HG03575 (cell line): ENCODE measurements at regions not wholly inside any gene's neighbourhood (a gene's known extent, or its start where the extent isn't known, plus 50 kb on each side); places are given as distances from the start of the nearest gene placed in this dataset.

Experiments
- ATAC-seq: cut with Tn5 transposase; IDR thresholded peaks from one replicate; pipeline ENCODE4 v1.9.1; 2021; ENCODE audit not compliant: unreplicated experiment, insufficient number of reproducible peaks, low FRiP score; ENCODE audit errors: extremely low read depth

DNA sequence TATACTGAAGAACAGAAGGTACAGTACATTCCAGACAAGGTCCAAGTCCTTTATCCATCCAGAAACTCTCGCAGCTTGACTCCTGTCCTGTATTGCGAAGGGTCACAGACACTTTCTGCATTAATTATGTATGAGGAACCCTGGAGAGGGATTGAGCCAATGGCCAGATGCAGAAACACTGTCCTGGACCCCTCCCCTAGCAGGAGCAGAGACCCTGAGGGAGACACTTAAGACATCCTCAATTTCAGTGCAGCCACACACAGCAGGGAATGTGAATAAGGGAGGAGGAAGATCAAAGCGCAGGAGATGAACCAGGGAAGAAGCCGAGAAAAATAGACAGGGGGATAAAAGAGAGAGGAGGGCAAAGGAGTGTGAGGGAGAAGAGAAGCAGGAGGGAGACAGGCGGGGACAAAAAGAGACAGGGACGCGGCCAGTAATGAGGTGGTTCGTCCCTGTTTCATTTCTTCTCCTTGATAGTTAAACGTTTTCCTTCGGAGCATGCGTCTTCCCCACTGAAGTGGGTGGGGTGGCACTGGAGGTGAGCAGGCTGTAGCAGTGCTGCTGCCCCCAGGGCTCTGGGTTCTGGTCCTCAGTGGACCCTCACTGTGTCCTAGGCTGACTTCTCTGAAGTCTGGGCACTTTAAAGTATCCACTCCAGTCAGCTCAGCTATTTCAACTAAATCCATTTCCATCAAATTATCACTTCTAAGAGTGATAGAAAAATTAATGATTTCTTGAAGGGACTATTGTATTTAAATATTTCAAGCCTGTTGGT, 356.4 kb upstream of the NOCT start:
- ATAC-seq: no peak

- ATAC-seq: no peak
These were observed 357.1 kb upstream of the NOCT start for GRCh38 chr4:138658518-138658917.

DNA sequence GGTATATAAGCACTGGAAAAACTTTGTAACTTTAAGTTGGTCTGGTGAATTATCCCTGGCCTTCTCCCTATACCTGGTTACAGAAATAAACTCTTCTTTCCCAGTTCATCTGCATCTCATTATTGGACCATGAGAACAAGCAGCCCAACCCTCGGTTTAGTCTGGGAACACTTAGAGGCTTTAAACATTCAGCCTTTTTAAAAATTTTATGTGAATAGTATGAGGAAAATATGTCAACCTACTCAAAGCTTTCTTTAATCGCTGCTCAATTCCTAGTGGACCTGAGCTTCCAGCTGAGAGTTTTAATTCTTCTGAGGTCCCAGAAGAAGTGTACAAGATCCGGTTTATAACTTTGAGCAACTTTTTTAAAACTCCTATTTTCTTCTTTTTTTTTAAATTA, 358.6 kb upstream of the NOCT start:
- ATAC-seq: no peak

GRCh38 chr4:138655985-138656384, 359.6 kb upstream of the NOCT start:
- no peak for ATAC-seq

GRCh38 chr4:138655286-138655685, 360.3 kb upstream of the NOCT start:
- no peak for ATAC-seq

GRCh38 chr4:138650929-138651448, 364.6 kb upstream of the NOCT start:
- ATAC-seq: no peak

DNA sequence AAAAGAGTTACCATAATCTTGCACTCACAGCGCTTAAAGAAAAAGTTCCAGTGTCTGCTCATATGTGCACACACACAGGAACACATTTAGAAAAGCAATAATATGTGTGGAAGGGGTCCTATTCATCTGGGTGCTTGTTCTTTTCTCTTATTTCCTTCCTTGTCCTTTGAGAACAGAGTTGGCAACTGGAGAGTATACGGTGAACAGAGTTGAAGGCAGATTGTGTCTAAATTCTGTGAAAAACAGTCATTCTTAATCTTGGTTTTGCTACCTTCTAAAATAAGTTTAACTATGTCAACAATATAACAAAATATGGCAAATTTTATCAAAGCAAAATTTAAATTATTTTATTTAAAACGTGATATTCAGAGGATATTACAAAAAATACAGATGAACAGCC, 365.1 kb upstream of the NOCT start:
- ATAC-seq: no peak

- ATAC-seq: no peak
These were observed 368.1 kb upstream of the NOCT start for GRCh38 chr4:138647433-138647832.

DNA sequence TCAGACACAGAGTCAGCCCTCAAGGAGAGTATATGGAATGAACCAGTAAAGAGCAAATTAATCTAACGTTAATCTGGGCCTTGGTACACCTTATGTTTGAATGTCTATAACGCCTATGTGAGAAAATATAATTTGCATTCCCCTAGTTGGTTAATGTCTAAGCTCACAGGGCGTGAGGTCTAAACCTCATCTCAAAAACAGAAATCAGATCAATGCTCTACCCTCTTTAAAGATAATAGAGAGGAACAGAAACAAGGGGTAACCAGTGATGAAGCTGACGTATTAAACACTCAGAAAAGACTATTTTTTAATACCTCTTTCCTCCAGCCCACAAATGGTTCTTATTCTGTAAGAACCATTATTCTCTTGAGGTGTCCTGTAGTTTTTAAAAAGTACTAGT, 369.2 kb upstream of the NOCT start:
- ATAC-seq: no peak

DNA sequence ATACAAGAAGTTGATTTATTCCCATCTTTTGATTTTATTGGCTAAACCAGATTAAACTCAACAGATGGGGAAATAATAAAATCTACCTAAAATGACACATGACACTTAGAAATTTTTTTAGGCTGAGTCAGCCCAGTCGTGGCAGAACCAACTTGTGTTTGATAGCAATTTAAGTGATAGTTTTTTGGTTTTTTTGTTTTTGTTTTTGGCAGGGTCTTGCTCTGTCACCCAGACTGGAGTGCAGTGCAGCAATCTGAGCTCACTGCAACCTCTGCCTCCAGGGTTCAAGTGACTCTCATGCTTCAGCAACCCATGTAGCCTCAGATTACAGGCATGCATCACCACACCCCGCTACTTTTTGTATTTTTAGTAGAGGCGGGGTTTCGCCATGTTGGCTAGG, 370.3 kb upstream of the NOCT start:
- no peak for ATAC-seq

DNA sequence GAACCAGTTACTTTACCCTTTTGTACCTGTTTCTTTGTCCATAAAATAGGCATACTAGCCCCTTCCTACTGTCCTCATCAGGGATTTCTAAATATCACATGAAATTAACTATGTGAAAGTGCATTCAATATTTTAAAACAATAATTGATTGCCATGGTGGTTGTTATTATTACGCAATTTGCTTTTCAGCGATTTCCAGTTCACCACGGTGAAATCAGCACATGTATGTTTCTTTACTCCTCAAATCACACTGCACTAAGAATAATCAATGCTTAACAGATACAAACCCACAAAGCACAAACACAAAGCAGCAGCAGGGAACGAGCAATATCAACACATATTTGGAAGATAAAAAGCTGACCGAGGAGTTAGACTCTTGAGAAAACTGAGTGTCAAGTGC, 371.3 kb upstream of the NOCT start:
- no peak for ATAC-seq

- ATAC-seq: no peak
These were observed 371.8 kb upstream of the NOCT start for GRCh38 chr4:138643827-138644226.

GRCh38 chr4:138639018-138639741, 376.4 kb upstream of the NOCT start:
- no peak for ATAC-seq

GRCh38 chr4:138636781-138637180, 378.8 kb upstream of the NOCT start:
- ATAC-seq: no peak

DNA sequence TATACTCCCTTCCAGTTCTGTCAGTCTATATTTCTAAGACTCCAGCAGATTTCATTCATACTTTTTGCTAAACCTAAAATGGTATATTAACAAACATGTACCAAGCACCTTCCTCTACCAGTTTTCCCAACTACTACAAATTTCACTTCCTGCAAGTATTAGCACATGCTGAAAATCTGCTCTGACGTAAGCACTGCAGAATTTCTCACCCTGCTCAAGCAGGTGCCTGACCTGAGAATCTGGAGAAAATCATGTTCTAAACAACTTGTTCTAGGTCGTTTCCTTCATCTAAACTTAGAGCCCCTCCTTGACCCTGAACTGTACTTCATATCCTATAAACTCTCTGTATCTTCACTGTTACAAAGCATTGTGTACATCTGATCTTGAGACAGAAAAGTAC, 380.7 kb upstream of the NOCT start:
- no peak for ATAC-seq

- no peak for ATAC-seq
These were observed 382.0 kb upstream of the NOCT start for GRCh38 chr4:138633580-138633904.

GRCh38 chr4:138632856-138633579, 382.6 kb upstream of the NOCT start:
- no peak for ATAC-seq

DNA sequence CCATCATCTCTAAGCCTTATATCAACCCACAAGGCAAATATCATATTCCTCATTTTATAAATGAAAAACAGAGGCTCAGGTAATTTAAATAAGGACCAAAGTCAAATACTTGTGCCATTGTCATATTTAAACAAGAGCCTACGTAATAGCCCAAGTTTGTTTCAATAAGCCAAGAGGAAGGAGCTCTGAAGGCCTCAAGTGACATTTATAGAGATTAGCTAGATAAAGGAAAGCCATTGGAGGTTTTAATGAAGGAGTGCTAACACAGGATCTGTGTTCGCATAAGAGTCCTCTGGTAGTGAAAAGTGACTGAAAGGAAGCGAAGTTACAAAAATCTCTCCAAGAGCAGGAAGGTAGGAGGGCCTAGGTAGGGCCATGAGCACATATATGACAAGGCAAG, 384.9 kb upstream of the NOCT start:
- no peak for ATAC-seq

DNA sequence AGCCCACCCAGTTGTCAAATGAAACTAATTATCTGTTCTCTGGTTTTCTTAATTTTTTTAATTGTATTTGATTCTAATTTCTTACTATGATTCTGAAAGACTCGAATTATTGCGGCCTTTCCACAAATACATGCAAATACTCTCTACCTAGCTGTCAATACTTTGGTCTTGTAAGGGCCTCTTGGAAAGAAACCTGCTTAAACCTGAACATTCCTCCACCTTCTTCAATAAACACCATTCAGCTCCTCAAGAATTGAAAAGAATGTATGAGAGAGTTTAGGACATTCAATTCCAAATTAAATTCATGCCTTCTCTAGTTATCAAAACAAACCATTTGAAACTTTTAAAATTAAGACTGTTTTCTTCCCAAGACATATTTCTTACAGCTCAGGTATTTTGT, 385.9 kb upstream of the NOCT start:
- no peak for ATAC-seq

- no peak for ATAC-seq
These were observed 384.9 kb upstream of the SLC7A11 start for GRCh38 chr4:138627096-138627495.
